Skeletal muscle cell (primary cell): ENCODE measurements at regions not wholly inside any gene's neighbourhood (a gene's known extent, or its start where the extent isn't known, plus 50 kb on each side); places are given as distances from the start of the nearest gene placed in this dataset.
"Not testable (repeated sequence)": the region's sequence is repeated elsewhere in the genome, so short reads cannot be mapped to it uniquely, and the experiment has no call there.

ENCODE experiments used
- DNase-seq: peaks from one replicate; pipeline ENCODE4 v3.0.0-alpha.2; 2010; ENCODE audit warnings: low read depth
- H3K4me3 ChIP-seq: 2 replicates; pipeline ENCODE4 v1.5.1; 2011; ENCODE audit warnings: low read depth, mild to moderate bottlenecking, control low read depth, low read length, moderate library complexity

- H3K4me3 ChIP-seq, result no peak overlapping the region
- no peak for DNase-seq
Observed at GRCh38 chr5:162558120-162558519, 490.5 kb downstream of the GABRG2 start.

DNA sequence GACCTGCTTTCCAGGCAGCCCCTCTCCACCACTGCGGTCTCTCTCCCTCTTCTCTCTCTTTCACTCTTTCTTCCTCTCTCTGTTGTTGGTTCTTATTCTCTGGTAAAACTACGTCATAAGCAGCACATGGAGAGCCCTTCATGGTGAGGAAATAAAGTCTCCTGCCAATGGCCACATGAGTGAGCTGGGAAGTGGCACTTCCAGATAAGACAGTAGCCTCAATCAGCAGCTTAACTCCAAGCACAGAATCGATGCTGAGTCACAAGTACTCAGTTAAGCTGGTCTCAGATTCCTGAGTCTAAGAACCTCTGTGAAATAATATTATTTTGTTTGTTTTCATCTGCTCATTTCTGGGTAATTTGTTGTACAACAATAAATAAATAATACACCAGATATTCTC, 500.1 kb downstream of the GABRG2 start:
- no peak for DNase-seq
- no peak overlapping the region for H3K4me3 ChIP-seq

DNA sequence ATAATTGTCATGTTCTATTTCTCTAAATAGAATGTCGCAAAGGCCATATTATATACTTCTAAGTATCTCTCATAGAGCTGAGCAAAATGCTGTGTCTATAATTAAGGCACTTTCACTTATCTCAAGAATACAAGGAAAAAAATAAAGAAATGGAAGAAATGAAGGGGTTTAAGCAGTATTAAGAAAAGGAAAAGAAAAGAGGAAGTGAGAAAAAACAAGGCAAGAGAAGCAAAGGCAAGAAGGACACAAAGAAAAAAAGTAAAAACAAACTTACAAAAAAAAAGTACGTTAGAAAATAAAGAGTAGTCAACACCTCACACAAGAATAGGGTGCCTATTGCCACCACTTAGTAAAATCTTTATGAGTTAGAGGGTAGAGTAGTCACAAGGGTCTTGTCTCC, 506.2 kb downstream of the GABRG2 start:
- H3K4me3 ChIP-seq, result no peak overlapping the region
- no peak for DNase-seq

DNA sequence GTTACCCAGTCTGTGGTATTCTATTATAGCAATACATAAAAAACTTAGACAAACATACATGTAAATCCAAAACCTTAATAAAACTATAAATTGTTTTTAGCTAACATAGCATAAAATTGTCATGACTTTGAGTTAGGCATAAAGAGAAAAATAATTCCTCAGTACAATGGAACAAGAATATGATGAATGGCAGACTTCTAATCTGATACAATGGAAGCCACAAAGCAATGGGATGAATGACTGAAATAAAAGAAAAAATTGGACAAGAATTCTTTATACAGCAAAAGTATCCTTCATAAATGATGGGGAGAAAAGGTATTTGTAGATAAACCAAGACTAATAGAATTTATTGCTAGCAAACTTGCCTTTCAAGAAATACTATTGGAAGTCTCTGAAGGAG, 524.2 kb downstream of the GABRG2 start:
- no peak for DNase-seq
- H3K4me3 ChIP-seq, result no peak overlapping the region

GRCh38 chr5:162593881-162594280, 526.3 kb downstream of the GABRG2 start:
- DNase-seq, result no peak
- no peak overlapping the region for H3K4me3 ChIP-seq

- no peak overlapping the region for H3K4me3 ChIP-seq
- no peak for DNase-seq
Observed at GRCh38 chr5:162603443-162604070, 536.0 kb downstream of the GABRG2 start.

- DNase-seq, result no peak
- H3K4me3 ChIP-seq, result no peak overlapping the region
Observed at GRCh38 chr5:162607879-162608278, 540.3 kb downstream of the GABRG2 start.

DNA sequence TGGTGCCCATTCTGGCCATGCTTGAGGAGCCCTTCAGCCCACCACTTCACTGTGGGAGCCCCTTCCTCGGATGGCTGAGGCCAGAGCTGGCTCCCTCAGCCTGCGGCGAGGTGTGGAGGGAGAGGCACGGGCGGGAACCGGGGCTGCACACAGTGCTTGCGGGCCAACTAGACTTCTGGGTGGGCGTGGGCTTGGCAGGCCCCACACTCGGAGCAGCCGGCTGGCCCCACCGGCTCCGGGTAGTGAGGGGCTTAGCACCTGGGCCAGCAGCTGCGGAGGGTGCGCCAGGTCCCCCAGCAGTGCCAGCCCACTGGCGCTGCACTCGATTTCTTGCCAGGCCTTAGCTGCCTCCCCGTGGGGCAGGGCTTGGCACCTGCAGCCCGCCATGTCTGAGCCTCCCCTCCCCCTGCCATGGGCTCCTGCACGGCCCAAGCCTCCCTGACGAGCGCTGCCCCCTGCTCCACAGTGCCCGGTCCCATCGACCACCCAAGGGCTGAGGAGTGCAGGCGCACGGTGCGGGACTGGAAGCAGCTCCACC, 554.2 kb downstream of the GABRG2 start:
- not testable (repeated sequence) for DNase-seq, H3K4me3 ChIP-seq

DNA sequence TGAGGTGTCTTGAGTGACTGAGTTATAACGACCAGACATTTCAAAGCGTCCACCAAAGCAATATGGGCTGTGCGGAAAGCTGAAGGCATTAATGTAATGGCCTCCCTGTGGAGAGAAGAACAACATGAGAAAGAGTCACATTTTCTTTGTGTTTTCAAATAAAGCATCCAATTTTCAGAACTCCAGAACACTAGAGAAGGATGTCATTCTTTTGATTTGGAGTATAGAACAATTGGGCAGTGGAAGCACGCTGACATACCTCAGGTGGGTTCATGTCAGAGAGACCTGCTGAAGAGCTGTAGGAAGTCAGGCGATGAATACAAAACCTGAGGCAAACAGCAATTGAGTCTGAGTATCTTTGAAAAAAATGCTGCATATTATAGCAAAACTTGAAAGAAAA, 556.5 kb downstream of the GABRG2 start:
- no peak overlapping the region for H3K4me3 ChIP-seq
- DNase-seq, result no peak

GRCh38 chr5:162637481-162637880, 569.9 kb downstream of the GABRG2 start:
- DNase-seq, result no peak
- H3K4me3 ChIP-seq, result no peak overlapping the region

DNA sequence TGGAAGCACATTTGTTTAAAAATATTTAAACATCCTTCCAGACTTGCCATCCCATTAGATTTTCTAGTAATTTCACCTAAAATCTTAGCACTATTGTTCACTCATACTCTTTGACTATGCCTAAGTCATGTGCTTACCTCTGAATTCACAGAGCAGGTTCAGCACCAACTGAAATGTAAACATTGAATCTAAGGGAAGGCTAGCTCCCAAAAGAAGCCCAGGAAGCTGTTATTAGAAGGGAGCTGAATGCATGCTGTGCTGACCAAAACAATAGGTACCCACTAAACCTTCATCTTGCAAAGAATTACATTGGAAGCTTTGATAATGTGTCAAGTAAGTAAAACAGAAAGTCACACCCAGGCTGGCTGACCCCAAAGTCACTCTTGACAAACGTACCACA, 571.3 kb downstream of the GABRG2 start:
- H3K4me3 ChIP-seq, result no peak overlapping the region
- no peak for DNase-seq

DNA sequence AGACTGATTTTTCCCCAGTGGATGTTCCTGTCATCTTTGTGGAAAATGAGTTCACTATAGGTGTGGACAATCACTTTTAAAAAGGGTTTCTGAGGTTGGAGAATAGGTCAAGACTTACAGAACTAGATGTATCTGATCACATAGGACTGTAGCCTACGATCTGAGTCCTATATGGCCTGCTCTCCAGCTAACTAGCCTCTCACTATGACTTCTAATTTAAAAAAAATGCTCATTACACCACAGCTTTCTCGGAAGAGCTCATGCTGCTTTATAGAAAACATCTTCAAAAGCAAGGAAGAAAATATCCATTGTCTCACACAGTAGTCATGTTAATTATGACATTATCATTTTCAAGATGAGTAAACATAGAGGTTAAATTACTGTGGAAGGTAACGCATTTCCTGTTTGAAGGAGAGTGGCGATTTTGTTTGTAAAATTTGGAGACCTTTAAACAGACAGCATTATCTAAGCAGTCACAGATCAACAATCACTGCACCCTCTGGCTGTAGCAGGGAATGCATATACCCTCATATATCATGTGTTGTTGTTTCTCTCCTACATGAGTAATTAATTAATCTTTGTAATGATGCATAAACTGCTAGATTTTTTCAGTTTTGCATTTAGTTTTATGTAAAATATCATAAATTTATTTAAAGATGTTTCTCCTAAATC, 573.7 kb downstream of the GABRG2 start:
- DNase-seq, result no peak
- no peak overlapping the region for H3K4me3 ChIP-seq

DNA sequence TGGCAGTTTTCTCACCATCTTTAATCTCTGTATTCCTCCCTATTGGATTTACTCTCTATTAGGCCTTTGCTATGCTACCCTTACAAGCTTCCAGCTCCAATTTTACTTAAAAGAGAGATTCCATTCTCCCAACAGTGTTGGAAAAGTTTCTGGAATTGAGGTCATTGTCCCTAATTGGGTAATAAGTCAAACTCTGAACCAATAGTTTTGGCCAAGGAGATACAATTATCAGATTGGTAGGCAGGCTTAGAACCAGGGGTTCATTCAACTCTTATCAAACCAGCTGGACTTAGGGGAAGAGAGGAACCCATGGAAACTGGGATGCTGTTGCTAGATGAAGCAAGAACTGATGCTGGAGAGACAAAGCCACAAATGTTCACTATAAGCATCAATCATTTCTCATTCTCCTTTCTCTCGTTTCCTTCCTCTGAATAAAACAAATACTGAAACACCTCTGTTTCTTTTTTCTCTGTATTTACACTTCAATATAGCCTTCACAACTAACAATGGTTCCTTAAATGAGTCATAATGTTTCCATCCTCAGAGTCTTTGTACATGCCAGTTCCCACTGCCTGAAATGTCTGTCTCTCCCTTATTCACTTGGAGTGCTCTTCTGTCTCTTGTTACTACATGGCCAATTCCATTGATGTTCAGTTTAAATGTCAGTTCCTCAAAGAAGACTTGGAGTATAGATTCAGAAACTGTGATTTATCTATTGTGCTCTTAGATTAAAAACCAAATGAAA, 587.3 kb downstream of the GABRG2 start:
- H3K4me3 ChIP-seq, result no peak overlapping the region

DNA sequence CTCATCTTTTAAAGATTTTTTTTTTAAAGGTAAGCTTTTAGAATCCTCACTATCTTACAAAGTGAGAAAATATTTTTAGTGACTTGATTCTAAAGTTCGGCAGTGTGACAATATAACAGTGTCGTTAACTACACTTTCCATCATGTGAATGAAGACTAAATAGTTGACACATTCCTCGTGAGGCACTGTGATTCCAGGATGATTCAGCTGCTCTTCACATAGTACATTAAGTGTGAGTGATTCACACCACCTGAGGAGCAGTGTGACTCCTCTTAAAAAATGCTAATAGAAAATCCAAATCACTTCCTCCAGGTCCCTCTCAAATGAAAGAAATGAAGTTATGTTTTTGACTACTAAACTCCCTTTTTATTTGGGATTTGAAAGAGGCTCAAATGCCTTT, 589.5 kb downstream of the GABRG2 start:
- no peak overlapping the region for H3K4me3 ChIP-seq
- DNase-seq, result no peak

More for the DNA sequence above, 587.3 kb downstream of the GABRG2 start:
- no peak for DNase-seq

DNA sequence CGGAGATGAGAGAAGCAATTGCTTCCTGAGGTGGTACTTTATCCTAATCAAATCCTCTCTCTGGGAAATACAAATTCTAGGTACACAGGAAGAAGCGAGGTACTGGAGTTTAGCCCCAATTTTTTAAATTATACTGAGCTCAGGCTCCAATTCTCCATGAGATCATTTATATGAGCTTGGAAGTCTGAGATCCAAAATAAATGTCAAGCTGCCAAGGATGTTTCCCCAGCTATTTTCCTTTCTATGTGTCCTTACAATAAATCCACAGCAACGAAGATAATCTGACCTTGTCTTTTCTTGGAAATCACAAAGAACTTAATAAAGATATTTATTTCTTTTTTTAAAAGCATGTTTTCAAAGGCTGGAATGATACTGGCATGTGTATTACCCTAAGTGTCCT, 597.3 kb downstream of the GABRG2 start:
- DNase-seq, result no peak
- H3K4me3 ChIP-seq, result no peak overlapping the region

GRCh38 chr5:162668926-162669325, 601.4 kb downstream of the GABRG2 start:
- DNase-seq, result no peak
- H3K4me3 ChIP-seq, result no peak overlapping the region

GRCh38 chr5:162672061-162672460, 604.5 kb downstream of the GABRG2 start:
- DNase-seq, result no peak
- H3K4me3 ChIP-seq, result no peak overlapping the region

- no peak for DNase-seq
- no peak overlapping the region for H3K4me3 ChIP-seq
Observed at GRCh38 chr5:162683284-162683683, 615.7 kb downstream of the GABRG2 start.

GRCh38 chr5:162684145-162684544, 616.6 kb downstream of the GABRG2 start:
- no peak for DNase-seq

GRCh38 chr5:162685302-162685701, 617.7 kb downstream of the GABRG2 start:
- no peak overlapping the region for H3K4me3 ChIP-seq
- DNase-seq, result no peak

More at GRCh38 chr5:162684145-162684544, 616.6 kb downstream of the GABRG2 start:
- no peak overlapping the region for H3K4me3 ChIP-seq
